Lung (tissue), 11 donors: ENCODE measurements at regions not wholly inside any gene's neighbourhood (a gene's known extent, or its start where the extent isn't known, plus 50 kb on each side); places are given as distances from the start of the nearest gene placed in this dataset.

Experiments
- ATAC-seq: fragments of 200-7000 bp; cut with Tn5 transposase; one replicate; pipeline ENCODE4 v1.9.1; 2020; ENCODE audit warnings: moderate number of reproducible peaks; ENCODE audit not compliant: insufficient read depth, low FRiP score
- DNase-seq, 3 donors: peaks; one replicate each; pipeline ENCODE4 v3.0.0-alpha.2; 2013 to 2017
- H3K27ac ChIP-seq, 2 donors: one replicate each; pipeline ENCODE4 v1.5.1; 2013; ENCODE audit warnings: mild to moderate bottlenecking in 2 of 2, moderate library complexity in 2 of 2, control low read depth in 1 of 2, inconsistent platforms in 1 of 2, low read depth in 1 of 2, low read length in 1 of 2
- H3K27me3 ChIP-seq, 3 donors: one replicate each; pipeline ENCODE4 v1.5.1; 2013; ENCODE audit warnings: low read length in 2 of 3; ENCODE audit not compliant: control insufficient read depth in 3 of 3, insufficient read depth in 3 of 3
- H3K36me3 ChIP-seq, 4 donors: one replicate each; pipeline ENCODE4 v1.5.1; 2013; ENCODE audit warnings: low read length in 4 of 4, mild to moderate bottlenecking in 1 of 4, moderate library complexity in 1 of 4; ENCODE audit not compliant: control insufficient read depth in 4 of 4, insufficient read depth in 4 of 4
- H3K4me1 ChIP-seq, 5 donors: one replicate each; pipeline ENCODE4 v1.5.1; 2013; ENCODE audit warnings: low read length in 5 of 5, mild to moderate bottlenecking in 2 of 5, moderate library complexity in 1 of 5; ENCODE audit not compliant: control insufficient read depth in 5 of 5, insufficient read depth in 5 of 5
- H3K4me3 ChIP-seq: one replicate; pipeline ENCODE4 v1.5.1; 2013; ENCODE audit warnings: mild to moderate bottlenecking, control low read depth, moderate library complexity
- H3K9ac ChIP-seq, 2 donors: one replicate each; pipeline ENCODE4 v1.5.1; 2013; ENCODE audit warnings: low read length in 2 of 2, control low read depth in 1 of 2; ENCODE audit not compliant: insufficient read depth in 1 of 2
- H3K9me3 ChIP-seq, 4 donors: one replicate each; pipeline ENCODE4 v1.5.1; 2013; ENCODE audit warnings: low read length in 3 of 4, mild to moderate bottlenecking in 1 of 4, moderate library complexity in 1 of 4; ENCODE audit not compliant: control insufficient read depth in 4 of 4, insufficient read depth in 3 of 4
- CTCF ChIP-seq: IDR thresholded peaks from 2 replicates; pipeline ENCODE4 v1.5.1; 2012; ENCODE audit warnings: mild to moderate bottlenecking; ENCODE audit errors: control extremely low read depth, extremely low read depth
- WGBS, 2 donors: extraction: QIAGEN DNeasy Blood & Tissue Kit; methylation state at CpG; one replicate each; pipeline ENCODE4 v1.1.7; 2013; 5-methylcytosine and 5-hydroxymethylcytosine counted together
- donor health status: control.
- donor health status: control.
- donor health status: Bipolar disorder and iron deficiency.
- donor health status: healthy.
- donor health status: DM: yes; HTN: yes; CAD: no.

DNA sequence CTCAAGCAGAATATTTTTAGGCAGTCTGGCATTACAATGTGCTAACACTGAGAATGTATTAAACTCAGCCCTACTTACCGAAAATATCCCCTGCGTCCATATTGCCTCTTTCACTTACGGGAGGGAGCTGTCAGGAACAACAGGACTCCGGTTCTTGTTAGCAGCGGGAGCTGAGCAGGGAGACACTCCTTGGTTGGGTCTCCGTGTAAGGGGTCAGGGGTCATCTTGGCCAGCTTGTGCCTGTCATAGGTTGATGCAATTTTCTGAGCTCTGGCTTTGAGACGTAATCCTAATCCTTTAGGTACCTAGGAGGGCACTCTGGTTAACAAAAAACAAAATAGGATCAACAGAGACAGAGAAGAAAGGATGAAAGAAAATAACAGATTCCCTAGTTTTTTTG is 1477.2 kb downstream of the BRD1 start:
- H3K4me1 ChIP-seq, result no peaks in the 10 kb centered on the region
- H3K27ac ChIP-seq, result no peak overlapping the region
- peaks cover 0 to 31% (median 13%) of the 10 kb centered on the region in 3 donors for H3K27me3 ChIP-seq
- peaks cover 0 to 2% (median 0%) of the 10 kb centered on the region in 4 donors for H3K9me3 ChIP-seq
- no peak overlapping the region for H3K9ac ChIP-seq
- DNase-seq (no peak), ATAC-seq (no peak)
- H3K4me3 ChIP-seq, result no peak overlapping the region
- H3K36me3 ChIP-seq, result no peaks in the 10 kb centered on the region
- no peak for TF ChIP-seq CTCF
- 73 to 75% methylated on average over 7 of the region's 7 CpGs for WGBS, 2 donors

DNA sequence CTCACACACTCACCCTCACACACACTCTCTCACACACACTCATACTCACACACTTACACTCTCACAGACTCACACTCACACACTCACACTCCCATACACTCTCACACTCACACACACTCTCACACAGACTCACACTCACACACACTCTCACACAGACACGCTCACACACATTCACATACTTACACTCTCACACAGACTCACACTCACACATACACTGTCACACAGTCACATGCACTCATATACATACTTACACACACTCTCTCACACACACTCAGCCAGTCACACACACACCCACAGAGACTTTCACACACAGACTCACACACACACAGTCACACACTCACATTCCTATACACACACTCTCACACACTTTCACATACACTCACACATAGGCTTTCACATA is 1478.8 kb downstream of the BRD1 start:
- Histone ChIP-seq H3K4me1 (no peaks in the 10 kb centered on the region), H3K36me3 (no peaks in the 10 kb centered on the region), H3K9me3 (peaks cover 0 to 2% (median 0%) of the 10 kb centered on the region in 4 donors), H3K4me3 (no peak overlapping the region), H3K9ac (no peak overlapping the region), H3K27ac (no peak overlapping the region), H3K27me3 (peaks cover 0 to 27% (median 13%) of the 10 kb centered on the region in 3 donors)
- ATAC-seq, result no peak
- TF ChIP-seq CTCF, result no peak
- no peak for DNase-seq
- 92 to 93% methylated on average over 1 of the region's 1 CpG for WGBS, 2 donors

DNA sequence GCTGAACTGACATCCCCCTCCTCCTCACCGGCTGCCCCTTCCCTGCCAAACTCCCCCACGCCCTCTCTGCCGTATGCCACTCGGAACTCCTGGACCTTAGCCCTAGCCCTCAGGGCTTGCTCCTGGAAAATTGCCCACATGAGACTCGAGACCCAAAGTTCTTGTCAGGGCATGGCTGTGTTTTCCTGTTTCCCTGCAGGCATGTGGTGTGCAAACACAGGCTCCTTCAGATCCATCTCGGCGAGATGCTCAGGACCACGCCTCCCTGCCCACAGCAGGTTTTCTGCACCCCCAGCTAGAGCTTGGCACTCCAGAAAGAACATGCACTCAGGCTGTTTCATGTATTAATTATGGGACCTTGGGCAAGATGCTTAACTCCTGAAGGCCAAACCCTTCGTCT is 1480.4 kb downstream of the BRD1 start:
- WGBS, 2 donors, result 66 to 85% methylated on average over 9 of the region's 9 CpGs
- Histone ChIP-seq H3K36me3 (no peaks in the 10 kb centered on the region), H3K4me3 (no peak overlapping the region), H3K4me1 (no peaks in the 10 kb centered on the region), H3K27ac (no peak overlapping the region), H3K27me3 (peaks cover 0 to 25% (median 13%) of the 10 kb centered on the region in 3 donors), H3K9me3 (peaks cover 0 to 2% (median 0%) of the 10 kb centered on the region in 4 donors), H3K9ac (no peak overlapping the region)
- no peak for DNase-seq
- no peak for ATAC-seq
- TF ChIP-seq CTCF, result no peak

- Histone ChIP-seq H3K4me1 (no peaks in the 10 kb centered on the region), H3K27ac (no peak overlapping the region), H3K36me3 (no peaks in the 10 kb centered on the region), H3K9ac (no peak overlapping the region), H3K27me3 (peaks cover 0 to 25% (median 13%) of the 10 kb centered on the region in 3 donors), H3K4me3 (no peak overlapping the region), H3K9me3 (peaks cover 0 to 2% (median 0%) of the 10 kb centered on the region in 4 donors)
- ATAC-seq (no peak), DNase-seq (no peak)
- 80 to 88% methylated on average over 13 of the region's 13 CpGs for WGBS, 2 donors
- no peak for TF ChIP-seq CTCF
Observed at GRCh38 chr22:48346911-48347310, 1480.8 kb downstream of the BRD1 start.
